Calu3 (cell line): ENCODE measurements at regions not wholly inside any gene's neighbourhood (a gene's known extent, or its start where the extent isn't known, plus 50 kb on each side); places are given as distances from the start of the nearest gene placed in this dataset.

Experiments
- BruUV-seq: library from RNA; stranded (reverse); fragments of 400-500 nt; replicated peaks from 2 replicates; lab custom pipeline; 2021; lab: Mats Ljungman, UMichigan
- CTCF ChIA-PET: fragments of 300-600 bp; sonication (Branson Sonifier 250); formaldehyde crosslinking; loops from one replicate; lab custom pipeline; 2022; ENCODE audit warnings: antibody characterized with exemption; lab: Charles Lee
- DNase-seq: peaks from one replicate; pipeline ENCODE4 v3.0.0; 2022
- H3K27ac Mint-ChIP-seq: one replicate; pipeline ENCODE4 v1.8.0; 2022; ENCODE audit warnings: mixed read lengths; ENCODE audit not compliant: unreplicated experiment
- H3K27me3 Mint-ChIP-seq: one replicate; pipeline ENCODE4 v1.8.0; 2022; ENCODE audit warnings: mixed read lengths; ENCODE audit not compliant: unreplicated experiment
- H3K36me3 Mint-ChIP-seq: one replicate; pipeline ENCODE4 v1.8.0; 2022; ENCODE audit warnings: mild to moderate bottlenecking, moderate library complexity, mixed read lengths; ENCODE audit not compliant: insufficient read depth, unreplicated experiment
- H3K4me1 Mint-ChIP-seq: one replicate; pipeline ENCODE4 v1.8.0; 2022; ENCODE audit warnings: mild to moderate bottlenecking, low read depth, mixed read lengths; ENCODE audit not compliant: unreplicated experiment
- H3K4me3 Mint-ChIP-seq: one replicate; pipeline ENCODE4 v1.8.0; 2022; ENCODE audit warnings: mild to moderate bottlenecking, low read depth, moderate library complexity, mixed read lengths; ENCODE audit not compliant: unreplicated experiment
- H3K9me3 Mint-ChIP-seq: one replicate; pipeline ENCODE4 v1.8.0; 2022; ENCODE audit warnings: low read depth, mixed read lengths; ENCODE audit not compliant: unreplicated experiment
- intact Hi-C: fragments of 100-400 bp; cut with micrococcal nuclease; formaldehyde crosslinking; loops from one replicate; pipeline ENCODE4 v1.10.0; 2022; ENCODE audit not compliant: unreplicated experiment
- TF ChIP-seq, protein P1 (sequence below): fragments of 200-600 bp; IDR thresholded peaks from one replicate; pipeline ENCODE4 v1.8.0; 2022; ENCODE audit warnings: antibody characterized with exemption; ENCODE audit not compliant: unreplicated experiment

DNA sequence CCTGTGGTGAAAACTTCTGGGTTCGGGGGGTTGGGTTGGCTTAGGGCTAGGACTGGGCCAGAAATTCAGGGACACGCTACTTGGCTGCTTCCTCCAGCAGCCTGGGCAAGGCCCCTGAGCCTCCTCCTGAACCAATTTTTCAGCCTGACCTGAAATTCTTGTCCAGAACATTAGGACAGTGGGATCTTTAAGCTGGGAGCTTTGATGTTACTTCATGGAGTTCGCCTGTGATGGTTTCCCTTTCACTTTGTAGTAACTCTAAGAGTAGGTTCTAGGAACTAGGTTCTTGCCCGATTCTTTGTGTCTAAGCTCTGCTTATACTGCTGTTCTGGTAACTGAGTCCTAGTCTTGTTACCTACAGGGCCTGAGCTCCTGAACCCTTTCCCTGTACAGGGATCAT lies 75.3 kb downstream of the S1PR1 start:
- Mint-ChIP-seq H3K4me3 (no peak overlapping the region), H3K27ac (no peak overlapping the region), H3K9me3 (no peaks in the 10 kb centered on the region), H3K27me3 (peaks cover 60% of the 10 kb centered on the region), H3K36me3 (no peaks in the 10 kb centered on the region), H3K4me1 (no peaks in the 10 kb centered on the region)
- no peak for DNase-seq
- CTCF ChIA-PET, result no interaction called here
- TF ChIP-seq, protein P1, sequence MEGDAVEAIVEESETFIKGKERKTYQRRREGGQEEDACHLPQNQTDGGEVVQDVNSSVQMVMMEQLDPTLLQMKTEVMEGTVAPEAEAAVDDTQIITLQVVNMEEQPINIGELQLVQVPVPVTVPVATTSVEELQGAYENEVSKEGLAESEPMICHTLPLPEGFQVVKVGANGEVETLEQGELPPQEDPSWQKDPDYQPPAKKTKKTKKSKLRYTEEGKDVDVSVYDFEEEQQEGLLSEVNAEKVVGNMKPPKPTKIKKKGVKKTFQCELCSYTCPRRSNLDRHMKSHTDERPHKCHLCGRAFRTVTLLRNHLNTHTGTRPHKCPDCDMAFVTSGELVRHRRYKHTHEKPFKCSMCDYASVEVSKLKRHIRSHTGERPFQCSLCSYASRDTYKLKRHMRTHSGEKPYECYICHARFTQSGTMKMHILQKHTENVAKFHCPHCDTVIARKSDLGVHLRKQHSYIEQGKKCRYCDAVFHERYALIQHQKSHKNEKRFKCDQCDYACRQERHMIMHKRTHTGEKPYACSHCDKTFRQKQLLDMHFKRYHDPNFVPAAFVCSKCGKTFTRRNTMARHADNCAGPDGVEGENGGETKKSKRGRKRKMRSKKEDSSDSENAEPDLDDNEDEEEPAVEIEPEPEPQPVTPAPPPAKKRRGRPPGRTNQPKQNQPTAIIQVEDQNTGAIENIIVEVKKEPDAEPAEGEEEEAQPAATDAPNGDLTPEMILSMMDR, result no peak
- no TSS peak for BruUV-seq
- intact Hi-C loops, result no loop called here

DNA sequence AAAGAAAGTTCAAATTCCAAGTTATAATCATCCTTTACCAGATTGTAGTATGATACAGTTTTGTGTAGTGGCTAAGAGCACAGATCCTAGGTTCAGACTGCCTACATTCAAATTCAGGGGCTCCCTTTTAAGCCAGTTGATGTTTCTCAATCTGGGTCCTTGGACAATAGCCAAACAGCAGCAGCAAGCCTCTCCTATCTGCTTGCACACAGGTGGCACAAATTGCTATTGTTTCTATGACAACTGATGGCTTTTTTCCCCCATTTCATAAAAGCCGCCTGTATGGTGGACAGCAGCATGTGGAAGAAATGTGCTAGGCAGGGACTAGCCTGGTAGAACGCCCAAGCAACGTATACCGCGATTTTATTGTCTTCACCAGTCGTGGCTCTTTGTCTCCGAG lies 76.5 kb downstream of the S1PR1 start:
- CTCF ChIA-PET, result no interaction called here
- TF ChIP-seq, protein P1, result no peak
- peaks cover 51% of the 10 kb centered on the region for H3K27me3 Mint-ChIP-seq

DNA sequence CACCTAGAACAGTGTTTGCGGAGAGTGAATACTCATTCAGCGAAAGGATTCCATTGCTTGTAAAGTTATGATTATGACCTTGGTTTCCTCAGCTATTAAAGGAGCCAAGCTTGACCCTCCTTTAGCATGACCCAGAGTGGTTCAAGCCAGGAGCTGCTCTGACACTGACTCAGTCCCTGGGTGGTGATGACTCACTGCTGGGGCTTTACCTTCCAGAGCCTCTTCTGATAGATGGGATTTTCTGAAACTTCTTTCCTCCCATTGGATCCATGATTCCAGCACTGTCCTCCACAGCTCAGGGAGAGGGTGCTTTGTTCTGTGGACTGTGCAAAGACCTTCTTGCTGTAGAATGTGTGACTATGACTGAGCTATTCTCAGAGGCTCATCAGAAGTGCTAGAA lies 77.4 kb downstream of the S1PR1 start:
- BruUV-seq, result no TSS peak
- H3K27ac Mint-ChIP-seq, result no peak overlapping the region
- no peaks in the 10 kb centered on the region for H3K9me3 Mint-ChIP-seq
- no peak for DNase-seq
- peaks cover 51% of the 10 kb centered on the region for H3K27me3 Mint-ChIP-seq
- no peaks in the 10 kb centered on the region for H3K4me1 Mint-ChIP-seq
- no peaks in the 10 kb centered on the region for H3K36me3 Mint-ChIP-seq
- CTCF ChIA-PET, result no interaction called here
- TF ChIP-seq, protein P1, result no peak
- H3K4me3 Mint-ChIP-seq, result no peak overlapping the region
- intact Hi-C loops, result no loop called here

More for the DNA sequence above, 76.5 kb downstream of the S1PR1 start:
- BruUV-seq, result no TSS peak
- DNase-seq, result no peak
- Mint-ChIP-seq H3K27ac (no peak overlapping the region), H3K4me1 (no peaks in the 10 kb centered on the region), H3K4me3 (no peak overlapping the region), H3K36me3 (no peaks in the 10 kb centered on the region), H3K9me3 (no peaks in the 10 kb centered on the region)
- intact Hi-C loops, result no loop called here

DNA sequence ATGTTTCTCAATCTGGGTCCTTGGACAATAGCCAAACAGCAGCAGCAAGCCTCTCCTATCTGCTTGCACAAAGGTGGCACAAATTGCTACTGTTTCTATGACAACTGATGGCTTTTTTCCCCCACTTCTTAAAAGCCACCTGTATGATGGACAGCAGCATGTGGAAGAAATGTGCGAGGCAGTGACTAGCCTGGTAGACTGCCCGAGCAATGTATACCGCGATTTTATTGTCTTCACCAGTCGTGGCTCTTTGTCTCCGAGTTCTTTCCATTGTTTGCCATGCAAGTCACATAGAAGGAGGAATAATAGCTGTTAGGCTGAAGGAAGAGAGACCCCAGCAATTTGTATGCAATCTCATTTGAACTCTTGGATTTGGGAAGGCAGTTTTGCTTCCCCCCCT lies 79.4 kb downstream of the S1PR1 start:
- H3K9me3 Mint-ChIP-seq, result no peaks in the 10 kb centered on the region
- no TSS peak for BruUV-seq
- H3K4me1 Mint-ChIP-seq, result no peaks in the 10 kb centered on the region
- intact Hi-C loops, result no loop called here
- TF ChIP-seq, protein P1, result no peak
- H3K36me3 Mint-ChIP-seq, result no peaks in the 10 kb centered on the region
- CTCF ChIA-PET, result no interaction called here
- no peak overlapping the region for H3K27ac Mint-ChIP-seq
- H3K27me3 Mint-ChIP-seq, result peaks cover 32% of the 10 kb centered on the region
- no peak overlapping the region for H3K4me3 Mint-ChIP-seq
- DNase-seq, result no peak

DNA sequence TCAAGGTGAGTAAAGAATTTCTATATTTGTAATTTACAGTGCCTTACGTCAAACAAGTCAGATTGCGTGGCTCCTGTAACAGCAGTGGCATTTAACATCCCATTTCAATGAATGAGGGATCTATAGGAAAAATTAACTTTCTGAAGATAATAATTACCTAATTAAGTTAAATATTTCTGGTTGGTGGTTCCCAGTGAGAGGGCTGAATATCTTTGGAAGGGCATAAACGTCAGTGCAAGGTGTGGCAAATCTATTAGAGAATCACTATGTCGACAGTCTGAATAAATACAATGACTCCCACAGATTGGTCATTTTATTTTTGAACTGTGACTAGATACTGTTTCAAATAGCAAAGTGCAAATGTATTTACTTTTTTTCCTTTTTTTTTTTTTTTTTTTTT lies 80.0 kb downstream of the S1PR1 start:
- TF ChIP-seq, protein P1, result no peak
- no TSS peak for BruUV-seq
- Mint-ChIP-seq H3K4me1 (no peaks in the 10 kb centered on the region), H3K36me3 (no peaks in the 10 kb centered on the region), H3K27ac (no peak overlapping the region), H3K4me3 (no peak overlapping the region), H3K9me3 (no peaks in the 10 kb centered on the region), H3K27me3 (peaks cover 27% of the 10 kb centered on the region)
- DNase-seq, result no peak
- CTCF ChIA-PET, result no interaction called here
- intact Hi-C loops, result no loop called here
